ENCODE measurements at regions not wholly inside any gene's neighbourhood (a gene's known extent, or its start where the extent isn't known, plus 50 kb on each side); places are given as distances from the start of the nearest gene placed in this dataset.

GRCh38 chr13:33448889-33449288, 163.3 kb upstream of the STARD13 start:
- Histone ChIP-seq H3K23ac (ENCODE audit: insufficient read length, low read depth, low read length) (no peak overlapping the region), H3T11ph (ENCODE audit: low read length) (no peak overlapping the region), H2BK5ac (ENCODE audit: insufficient read length, low read length) (no peak overlapping the region), H4K20me1 (ENCODE audit: control insufficient read depth, insufficient read depth, insufficient read length) (no peaks in the 10 kb centered on the region), H3K4me2 (ENCODE audit: insufficient read depth, insufficient read length, low read length) (no peak overlapping the region), H2BK12ac (ENCODE audit: insufficient read length, low read depth, low read length) (no peak overlapping the region), H3K27me3 (ENCODE audit: insufficient read depth, low read length) (no peaks in the 10 kb centered on the region), H2BK15ac (ENCODE audit: low read depth, low read length) (no peak overlapping the region), H2BK20ac (ENCODE audit: low read depth, low read length, poor library complexity, severe bottlenecking) (no peak overlapping the region), H3K18ac (ENCODE audit: insufficient read length, low read depth, low read length) (no peak overlapping the region), H2BK120ac (ENCODE audit: low read depth, low read length, poor library complexity, severe bottlenecking) (no peak overlapping the region), H4K5ac (ENCODE audit: insufficient read length, low read depth, low read length) (no peak overlapping the region), H3K79me2 (ENCODE audit: insufficient read depth, low read length) (no peaks in the 10 kb centered on the region), H3K9ac (ENCODE audit: extremely low read depth, insufficient read length, low read length) (no peak overlapping the region), H3K14ac (ENCODE audit: insufficient read depth, low read length) (no peak overlapping the region), H4K91ac (ENCODE audit: insufficient read length, low read depth, low read length) (no peak overlapping the region), H3K4ac (ENCODE audit: low read depth, low read length) (no peak overlapping the region), H4K8ac (replicated peaks; ENCODE audit: insufficient read length, low read depth, low read length) (no peak overlapping the region), H2AFZ (ENCODE audit: low read length) (no peak overlapping the region), H3K9me3 (ENCODE audit: control insufficient read depth, low read depth, low read length) (no peaks in the 10 kb centered on the region), H3K4me1 (ENCODE audit: insufficient read depth, low read length) (no peaks in the 10 kb centered on the region), H3K27ac (ENCODE audit: insufficient read length, low read depth, low read length) (no peak overlapping the region), H2AK5ac (ENCODE audit: insufficient read length, low read length) (no peak overlapping the region), H3K79me1 (ENCODE audit: insufficient read depth, low read depth, low read length, poor library complexity, severe bottlenecking) (no peaks in the 10 kb centered on the region), H3K23me2 (ENCODE audit: insufficient read length, low read depth, low read length, poor library complexity, severe bottlenecking) (no peaks in the 10 kb centered on the region), H3K56ac (ENCODE audit: insufficient read length, low read depth, low read length) (no peak overlapping the region)
- no peak for TF ChIP-seq CTCF (conservative IDR thresholded peaks at IDR 0.05)
- no peaks in the 10 kb centered on the region for H3K36me3 Mint-ChIP-seq (ENCODE audit: insufficient read depth in 1 of 3, low read depth in 3 of 3)
- H3K9me3 Mint-ChIP-seq, result no peaks in the 10 kb centered on the region
- DNase-seq, result no peak
- no peaks in the 10 kb centered on the region for H3K4me1 Mint-ChIP-seq
- no CpG with 5 or more reads among the region's 1 CpG for WGBS (ENCODE audit: extremely low coverage, insufficient read length, low lambda C conversion rate)
- H3K4me3 Mint-ChIP-seq, result no peak overlapping the region
- H3K27me3 Mint-ChIP-seq (ENCODE audit: low read depth), result no peaks in the 10 kb centered on the region
- H3K27ac Mint-ChIP-seq, result no peak overlapping the region
